GM23338 (cell line): ENCODE measurements at regions not wholly inside any gene's neighbourhood (a gene's known extent, or its start where the extent isn't known, plus 50 kb on each side); places are given as distances from the start of the nearest gene placed in this dataset.

ENCODE experiments used
- CREB1 ChIP-seq: fragments of 250-450 bp; sonication (Bioruptor Pico); IDR thresholded peaks from 2 replicates; pipeline ENCODE4 v1.5.0; 2020; ENCODE audit warnings: low read depth, mild to moderate bottlenecking, moderate library complexity
- JUNB ChIP-seq: IDR thresholded peaks from one replicate; pipeline ENCODE4 v1.6.1; 2016; ENCODE audit warnings: antibody characterized with exemption; ENCODE audit not compliant: unreplicated experiment
- NANOG ChIP-seq: IDR thresholded peaks from 2 replicates; pipeline ENCODE4 v1.6.1; 2016; ENCODE audit warnings: antibody characterized with exemption, borderline replicate concordance
- POLR2AphosphoS5 ChIP-seq: IDR thresholded peaks from 2 replicates; pipeline ENCODE4 v1.6.1; 2016; ENCODE audit warnings: antibody characterized with exemption, low read depth
- TF ChIP-seq, protein P1 (sequence below), 2 experiments: fragments of 200-600 bp in 1 of 2; sonication (generic) in 1 of 2; conservative IDR thresholded peaks; 2 replicates each; pipeline versions ENCODE4 v1.5.1 to v1.6.1; 2016 to 2017; ENCODE audit warnings: antibody characterized with exemption in 2 of 2, low read depth in 2 of 2, mild to moderate bottlenecking in 2 of 2, moderate library complexity in 1 of 2

DNA sequence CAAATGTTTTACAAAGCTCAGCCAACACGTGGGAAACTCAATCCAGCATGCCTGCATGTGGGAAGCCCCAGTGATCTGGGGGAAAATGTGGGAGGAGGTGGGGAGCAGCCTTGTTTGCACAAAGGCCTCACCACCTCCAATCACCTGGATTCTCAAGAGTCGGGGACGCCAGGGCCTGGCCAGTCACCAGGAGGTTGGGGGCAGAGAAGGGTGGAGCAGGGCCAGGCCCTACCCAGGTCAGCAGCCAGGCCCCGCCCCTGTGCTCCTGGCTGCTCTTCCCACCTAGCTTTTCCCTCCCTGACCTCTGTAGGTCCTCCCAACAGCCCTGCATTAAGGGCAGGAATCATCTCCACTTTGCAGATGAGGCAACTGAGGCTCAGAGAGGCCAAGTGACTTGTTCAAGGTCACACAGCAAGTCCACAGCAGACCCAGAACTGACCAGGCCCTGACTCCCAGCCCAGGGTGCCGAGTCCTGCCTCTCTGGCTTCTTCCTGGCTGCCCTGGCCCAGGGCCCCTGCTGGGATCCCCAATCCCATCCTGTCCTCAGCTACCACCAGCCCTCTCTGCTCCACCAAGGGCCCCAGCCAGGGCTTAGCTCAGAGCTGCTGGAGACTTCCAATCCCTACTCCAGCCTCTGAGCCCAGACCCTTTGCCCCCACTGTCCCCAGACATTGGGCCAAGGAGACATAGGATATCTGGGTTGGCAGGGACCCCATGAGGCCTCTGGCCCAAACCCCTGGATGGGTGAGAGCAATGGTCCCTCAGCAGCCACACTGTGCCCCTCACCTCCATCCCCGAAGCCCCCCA is 508.6 kb downstream of the PTPRU start:
- TF ChIP-seq, protein P1, sequence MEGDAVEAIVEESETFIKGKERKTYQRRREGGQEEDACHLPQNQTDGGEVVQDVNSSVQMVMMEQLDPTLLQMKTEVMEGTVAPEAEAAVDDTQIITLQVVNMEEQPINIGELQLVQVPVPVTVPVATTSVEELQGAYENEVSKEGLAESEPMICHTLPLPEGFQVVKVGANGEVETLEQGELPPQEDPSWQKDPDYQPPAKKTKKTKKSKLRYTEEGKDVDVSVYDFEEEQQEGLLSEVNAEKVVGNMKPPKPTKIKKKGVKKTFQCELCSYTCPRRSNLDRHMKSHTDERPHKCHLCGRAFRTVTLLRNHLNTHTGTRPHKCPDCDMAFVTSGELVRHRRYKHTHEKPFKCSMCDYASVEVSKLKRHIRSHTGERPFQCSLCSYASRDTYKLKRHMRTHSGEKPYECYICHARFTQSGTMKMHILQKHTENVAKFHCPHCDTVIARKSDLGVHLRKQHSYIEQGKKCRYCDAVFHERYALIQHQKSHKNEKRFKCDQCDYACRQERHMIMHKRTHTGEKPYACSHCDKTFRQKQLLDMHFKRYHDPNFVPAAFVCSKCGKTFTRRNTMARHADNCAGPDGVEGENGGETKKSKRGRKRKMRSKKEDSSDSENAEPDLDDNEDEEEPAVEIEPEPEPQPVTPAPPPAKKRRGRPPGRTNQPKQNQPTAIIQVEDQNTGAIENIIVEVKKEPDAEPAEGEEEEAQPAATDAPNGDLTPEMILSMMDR (conservative IDR thresholded peaks at IDR 0.05; ENCODE audit: low read depth in 2 of 2): no peak
- TF ChIP-seq JUNB (no peak), POLR2AphosphoS5 (no peak), CREB1 (CRISPR knock-in tag) (no peak), NANOG (no peak)
